A673 (cell line): ENCODE measurements at regions not wholly inside any gene's neighbourhood (a gene's known extent, or its start where the extent isn't known, plus 50 kb on each side); places are given as distances from the start of the nearest gene placed in this dataset.

Experiments
- CTCF ChIP-seq: fragments of 300-800, 200-600 bp; sonication (generic); conservative IDR thresholded peaks from 2 replicates; pipeline ENCODE4 v1.5.1; 2017; ENCODE audit warnings: low read depth, mild to moderate bottlenecking, antibody characterized with exemption, low read length, moderate library complexity, mixed read lengths
- EZH2 ChIP-seq: fragments of 200-600 bp; sonication (generic); IDR thresholded peaks from 2 replicates; pipeline ENCODE4 v1.6.1; 2017; ENCODE audit warnings: borderline replicate concordance, low read depth, mild to moderate bottlenecking, mixed read lengths, antibody characterized with exemption, low read length; ENCODE audit not compliant: poor library complexity, severe bottlenecking

GRCh38 chr6:88232753-88233152, 66.6 kb upstream of the CNR1 start:
- TF ChIP-seq CTCF = no peak
- no peak for TF ChIP-seq EZH2
